ENCODE measurements at regions not wholly inside any gene's neighbourhood (a gene's known extent, or its start where the extent isn't known, plus 50 kb on each side); places are given as distances from the start of the nearest gene placed in this dataset.

DNA sequence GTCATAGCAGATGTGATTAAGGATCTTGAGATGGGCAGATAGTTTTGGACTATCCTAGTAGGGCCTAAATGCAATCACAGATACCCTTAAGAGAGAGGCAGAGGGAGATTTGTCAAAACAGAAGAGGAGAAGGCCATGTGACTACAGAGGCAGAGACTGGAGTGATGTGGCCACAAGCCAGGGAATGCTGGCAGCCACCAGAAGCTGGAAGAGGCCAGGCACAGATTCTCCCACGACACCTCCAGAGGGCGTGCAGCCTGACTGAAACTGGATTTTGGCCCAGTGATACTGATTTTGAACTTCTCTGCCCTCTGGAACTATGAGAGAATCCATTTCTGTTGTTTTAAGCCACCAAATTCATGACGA is 52.1 kb upstream of the EPS8L3 start:
- no peak for TF ChIP-seq CTCF (IDR thresholded peaks at IDR 0.05; ENCODE audit: low read depth, low read length)
- TF ChIP-seq EZH2phosphoT487 (IDR thresholded peaks at IDR 0.05; ENCODE audit: low read depth): no peak

All from OCI-LY3 (cell line).